ENCODE measurements at regions not wholly inside any gene's neighbourhood (a gene's known extent, or its start where the extent isn't known, plus 50 kb on each side); places are given as distances from the start of the nearest gene placed in this dataset.

DNA sequence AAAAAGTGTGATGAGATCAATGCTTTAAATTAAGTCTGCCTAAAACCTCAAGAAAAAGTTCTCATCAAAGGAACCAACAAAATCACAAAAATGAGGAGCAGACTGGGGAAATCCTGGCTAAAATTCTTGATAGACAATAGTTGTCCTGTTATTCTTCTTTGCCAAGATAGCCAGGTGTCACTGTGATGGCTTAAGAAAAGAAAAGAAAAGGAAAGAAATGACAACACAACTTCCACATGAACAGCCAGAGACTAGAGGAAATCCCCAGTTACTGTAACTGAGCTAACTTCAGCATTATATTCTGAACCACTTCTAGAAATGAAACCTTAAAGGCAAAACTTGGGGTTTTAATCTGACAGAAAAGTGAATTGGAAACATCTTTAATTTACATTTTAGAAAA, 129.6 kb downstream of the CD24 start:
- Histone ChIP-seq H3K4me3 (ENCODE audit: low read length) (no peak overlapping the region), H3K27me3 (ENCODE audit: insufficient read depth, low read length) (no peaks in the 10 kb centered on the region), H3K4me1 (ENCODE audit: insufficient read depth, low read length) (no peaks in the 10 kb centered on the region; the same call in 1 of the 2 replicates), H3K27ac (ENCODE audit: low read length) (no peak overlapping the region), H3K36me3 (ENCODE audit: insufficient read depth, low read depth, low read length) (no peaks in the 10 kb centered on the region), H3K9ac (ENCODE audit: low read depth, low read length) (no peak overlapping the region), H3K9me3 (ENCODE audit: insufficient read depth, low read depth, low read length) (no peaks in the 10 kb centered on the region)

DNA sequence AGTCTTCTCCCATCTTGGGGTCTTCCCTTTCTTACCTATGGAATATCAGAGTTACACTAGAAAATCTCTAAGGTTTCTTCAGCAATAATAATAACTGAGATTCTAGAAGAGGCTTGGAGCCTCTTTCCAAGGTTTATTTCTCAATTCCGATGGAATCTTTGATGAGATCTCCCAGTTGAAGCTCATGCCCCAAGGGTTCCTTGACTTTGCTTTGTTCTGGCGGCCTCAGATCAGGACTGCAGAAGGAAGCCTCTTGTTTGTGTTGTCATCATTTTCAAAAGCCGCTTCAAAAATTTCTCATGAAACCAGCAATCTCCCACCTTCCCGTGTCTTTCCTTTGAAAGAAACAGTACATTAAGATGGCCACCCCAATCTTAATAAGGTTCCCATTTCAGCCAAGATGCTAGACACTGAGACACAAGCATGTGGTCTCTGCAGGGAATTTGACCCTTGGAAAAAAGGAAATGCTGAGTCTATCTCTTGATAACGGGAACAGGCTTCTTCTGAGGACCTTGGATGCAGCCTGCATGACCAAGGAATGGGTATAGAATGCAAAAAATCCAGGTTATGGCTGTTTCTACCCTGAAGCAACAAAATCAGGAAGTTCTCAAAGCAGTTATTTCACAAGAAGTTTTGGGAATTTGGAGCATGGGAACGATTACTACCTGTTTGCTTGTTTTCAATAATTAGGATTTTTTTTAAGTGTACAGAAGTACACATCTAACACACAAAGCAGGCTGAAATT, 141.6 kb downstream of the CD24 start:
- Histone ChIP-seq H3K9ac (ENCODE audit: low read depth, low read length) (no peak overlapping the region), H3K27me3 (ENCODE audit: insufficient read depth, low read length) (no peaks in the 10 kb centered on the region), H3K9me3 (ENCODE audit: insufficient read depth, low read depth, low read length) (no peaks in the 10 kb centered on the region; the same call in 1 of the 2 replicates), H3K36me3 (ENCODE audit: insufficient read depth, low read depth, low read length) (no peaks in the 10 kb centered on the region), H3K4me1 (ENCODE audit: insufficient read depth, low read length) (no peaks in the 10 kb centered on the region), H3K27ac (ENCODE audit: low read length) (no peak overlapping the region), H3K4me3 (ENCODE audit: low read length) (no peak overlapping the region)

DNA sequence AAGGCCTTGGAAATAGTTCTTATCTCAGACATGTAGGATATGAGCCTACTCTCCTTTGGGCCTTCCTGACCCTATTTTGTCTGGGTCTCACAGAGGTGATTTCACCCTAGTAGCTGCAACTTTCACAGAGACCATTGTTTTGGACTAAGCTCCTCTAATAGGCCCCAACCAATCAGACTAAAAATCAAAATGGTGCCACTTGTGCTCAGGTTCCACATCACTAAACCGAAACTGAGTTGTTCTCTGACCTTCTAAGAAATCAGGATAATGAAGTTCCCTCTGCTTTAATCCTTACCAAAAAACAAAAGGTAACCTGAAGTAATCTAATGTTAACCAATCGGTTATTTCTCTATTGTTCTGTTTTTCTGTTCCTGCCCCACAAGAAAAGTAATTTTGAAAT, 143.6 kb downstream of the CD24 start:
- H3K36me3 ChIP-seq (ENCODE audit: insufficient read depth, low read depth, low read length), result no peaks in the 10 kb centered on the region
- H3K9me3 ChIP-seq (ENCODE audit: insufficient read depth, low read depth, low read length), result no peaks in the 10 kb centered on the region; the same call in 1 of the 2 replicates
- no peak overlapping the region; the same call in 1 of the 2 replicates for H3K4me3 ChIP-seq (ENCODE audit: low read length)
- H3K4me1 ChIP-seq (ENCODE audit: insufficient read depth, low read length), result no peaks in the 10 kb centered on the region
- no peaks in the 10 kb centered on the region for H3K27me3 ChIP-seq (ENCODE audit: insufficient read depth, low read length)
- H3K27ac ChIP-seq (ENCODE audit: low read length), result no peak overlapping the region
- H3K9ac ChIP-seq (ENCODE audit: low read depth, low read length), result no peak overlapping the region

DNA sequence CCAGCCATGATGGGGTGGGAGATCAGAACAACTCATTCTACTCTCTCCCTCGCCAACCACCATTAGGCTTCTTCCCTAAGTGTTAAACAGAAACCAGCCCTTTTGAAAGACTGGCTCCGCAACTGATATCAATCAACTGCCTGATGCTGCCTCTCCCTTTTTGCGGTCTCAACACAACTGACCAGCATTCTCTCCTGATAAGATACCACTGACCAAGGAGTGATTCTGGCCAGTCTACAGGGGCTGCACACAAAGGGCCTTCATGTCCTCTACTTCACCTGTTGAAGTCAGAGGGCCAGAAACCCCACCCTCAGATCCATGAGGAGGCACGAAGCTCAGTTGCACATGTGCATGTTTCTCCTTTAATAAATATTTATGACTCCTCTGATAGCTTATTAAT, 145.1 kb downstream of the CD24 start:
- H3K4me3 ChIP-seq (ENCODE audit: low read length), result no peak overlapping the region
- H3K9me3 ChIP-seq (ENCODE audit: insufficient read depth, low read depth, low read length), result no peaks in the 10 kb centered on the region; the same call in 1 of the 2 replicates
- no peaks in the 10 kb centered on the region for H3K4me1 ChIP-seq (ENCODE audit: insufficient read depth, low read length)
- no peaks in the 10 kb centered on the region for H3K36me3 ChIP-seq (ENCODE audit: insufficient read depth, low read depth, low read length)
- no peaks in the 10 kb centered on the region for H3K27me3 ChIP-seq (ENCODE audit: insufficient read depth, low read length)
- no peak overlapping the region for H3K27ac ChIP-seq (ENCODE audit: low read length)
- H3K9ac ChIP-seq (ENCODE audit: low read depth, low read length), result no peak overlapping the region

DNA sequence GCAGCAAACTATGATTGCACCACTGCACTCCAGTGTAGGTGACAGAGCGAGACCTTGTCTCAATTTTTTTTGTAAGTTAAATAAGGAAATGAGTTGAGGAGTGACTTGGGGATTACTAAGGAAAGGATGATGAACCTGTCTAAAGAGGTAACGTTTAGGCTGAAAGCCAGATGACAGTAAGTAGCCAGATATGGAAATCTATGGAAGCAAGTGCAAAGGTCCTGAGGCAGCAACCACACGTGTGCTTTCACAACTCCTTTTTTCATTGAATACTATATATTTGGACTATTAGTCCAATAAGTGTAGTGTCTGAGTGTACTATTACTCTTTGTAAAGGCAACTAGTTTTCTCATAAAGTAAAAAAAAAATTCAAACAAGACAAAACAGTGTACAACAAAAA, 147.4 kb downstream of the CD24 start:
- Histone ChIP-seq H3K9ac (ENCODE audit: low read depth, low read length) (no peak overlapping the region), H3K4me3 (ENCODE audit: low read length) (no peak overlapping the region), H3K27ac (ENCODE audit: low read length) (no peak overlapping the region), H3K36me3 (ENCODE audit: insufficient read depth, low read depth, low read length) (no peaks in the 10 kb centered on the region), H3K4me1 (ENCODE audit: insufficient read depth, low read length) (peaks cover 8% of the 10 kb centered on the region; the same call in 1 of the 2 replicates), H3K9me3 (ENCODE audit: insufficient read depth, low read depth, low read length) (no peaks in the 10 kb centered on the region; the same call in 1 of the 2 replicates), H3K27me3 (ENCODE audit: insufficient read depth, low read length) (no peaks in the 10 kb centered on the region)

DNA sequence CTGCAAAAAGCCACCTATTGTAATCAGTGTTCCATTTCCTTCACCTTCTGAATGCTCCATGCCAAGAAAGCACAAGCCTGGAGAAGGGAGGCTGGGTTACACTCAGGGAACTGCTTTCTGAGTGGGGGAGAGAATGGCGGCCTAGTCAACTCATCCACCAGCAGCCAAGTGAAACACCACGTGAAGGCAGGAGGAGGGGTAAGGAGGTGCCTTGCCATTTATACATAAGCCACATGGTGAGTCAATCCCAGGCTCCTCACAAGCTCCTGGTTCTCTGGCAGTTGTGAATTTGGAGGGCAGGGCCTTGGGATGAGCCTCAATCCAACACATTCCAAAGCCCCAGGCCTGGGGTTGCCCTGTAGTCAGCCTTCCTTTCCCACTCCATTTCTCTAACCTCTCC, 149.4 kb downstream of the CD24 start:
- no peak overlapping the region for H3K27ac ChIP-seq (ENCODE audit: low read length)
- H3K27me3 ChIP-seq (ENCODE audit: insufficient read depth, low read length), result no peaks in the 10 kb centered on the region
- peaks cover 13% of the 10 kb centered on the region for H3K4me1 ChIP-seq (ENCODE audit: insufficient read depth, low read length)
- no peaks in the 10 kb centered on the region for H3K36me3 ChIP-seq (ENCODE audit: insufficient read depth, low read depth, low read length)
- H3K9ac ChIP-seq (ENCODE audit: low read depth, low read length), result no peak overlapping the region
- H3K4me3 ChIP-seq (ENCODE audit: low read length), result no peak overlapping the region
- H3K9me3 ChIP-seq (ENCODE audit: insufficient read depth, low read depth, low read length), result no peaks in the 10 kb centered on the region; the same call in 1 of the 2 replicates

DNA sequence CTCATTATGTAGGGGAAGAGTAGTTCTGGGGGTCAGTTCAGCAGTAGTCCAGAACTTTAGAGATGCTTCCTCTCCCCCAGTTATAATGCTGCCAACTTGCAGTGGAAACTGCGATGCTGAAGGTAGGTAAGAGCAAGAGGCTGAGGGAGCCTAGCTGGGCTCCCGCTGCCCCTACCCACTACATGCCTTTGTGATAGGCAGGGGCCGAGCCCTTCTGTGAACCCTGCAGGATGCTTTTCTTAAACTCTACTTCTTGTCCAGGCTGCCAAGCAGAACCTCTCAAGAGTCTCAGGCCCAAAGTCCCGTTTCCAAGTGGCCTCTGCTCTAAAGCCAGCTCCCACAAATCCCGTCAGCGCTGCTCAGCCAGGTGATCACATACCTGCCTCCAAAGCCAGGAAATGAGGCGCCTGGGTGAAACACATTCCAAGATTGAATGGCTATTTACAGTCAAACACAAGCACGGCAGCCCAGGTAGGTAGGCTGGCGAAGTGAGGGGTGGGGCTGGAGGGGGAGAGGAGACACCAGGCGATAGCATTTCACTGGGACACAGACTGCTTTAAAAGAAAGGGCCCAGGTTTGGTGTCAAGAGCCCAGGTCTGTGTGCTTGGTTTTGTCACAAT, 150.7 kb downstream of the CD24 start:
- peak overlapping the region; percentile 82 for H3K27ac ChIP-seq (ENCODE audit: low read length)

DNA sequence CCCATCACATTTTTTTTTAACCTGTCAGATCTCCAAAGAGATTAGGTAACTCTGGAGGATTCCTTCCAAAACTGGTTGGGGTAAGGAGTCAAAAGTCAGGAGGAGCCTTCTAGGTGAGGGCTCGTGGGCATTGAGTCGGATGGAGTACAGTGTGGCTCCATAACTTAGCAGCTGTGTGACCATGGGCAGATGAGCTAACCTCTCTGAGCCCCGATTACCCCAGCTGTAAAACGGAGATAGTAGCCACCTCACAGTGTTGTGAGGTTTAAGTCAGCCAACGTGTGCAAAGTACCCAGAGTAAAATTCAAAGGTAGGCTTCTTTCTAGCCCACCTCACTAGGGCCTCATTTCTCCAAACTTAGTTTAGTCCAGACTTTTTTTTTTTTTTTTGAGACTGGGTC, 151.5 kb downstream of the CD24 start:
- peaks cover 13% of the 10 kb centered on the region for H3K4me1 ChIP-seq (ENCODE audit: insufficient read depth, low read length)
- H3K27ac ChIP-seq (ENCODE audit: low read length), result no peak overlapping the region
- H3K36me3 ChIP-seq (ENCODE audit: insufficient read depth, low read depth, low read length), result no peaks in the 10 kb centered on the region
- no peaks in the 10 kb centered on the region for H3K9me3 ChIP-seq (ENCODE audit: insufficient read depth, low read depth, low read length)
- H3K4me3 ChIP-seq (ENCODE audit: low read length), result no peak overlapping the region
- H3K9ac ChIP-seq (ENCODE audit: low read depth, low read length), result no peak overlapping the region
- no peaks in the 10 kb centered on the region for H3K27me3 ChIP-seq (ENCODE audit: insufficient read depth, low read length)

More for the DNA sequence above, 150.7 kb downstream of the CD24 start:
- Histone ChIP-seq H3K4me3 (ENCODE audit: low read length) (no peak overlapping the region), H3K36me3 (ENCODE audit: insufficient read depth, low read depth, low read length) (no peaks in the 10 kb centered on the region), H3K9ac (ENCODE audit: low read depth, low read length) (peak overlapping the region; percentile 35; the same call in 1 of the 2 replicates), H3K9me3 (ENCODE audit: insufficient read depth, low read depth, low read length) (no peaks in the 10 kb centered on the region), H3K4me1 (ENCODE audit: insufficient read depth, low read length) (peaks cover 13% of the 10 kb centered on the region), H3K27me3 (ENCODE audit: insufficient read depth, low read length) (no peaks in the 10 kb centered on the region)

DNA sequence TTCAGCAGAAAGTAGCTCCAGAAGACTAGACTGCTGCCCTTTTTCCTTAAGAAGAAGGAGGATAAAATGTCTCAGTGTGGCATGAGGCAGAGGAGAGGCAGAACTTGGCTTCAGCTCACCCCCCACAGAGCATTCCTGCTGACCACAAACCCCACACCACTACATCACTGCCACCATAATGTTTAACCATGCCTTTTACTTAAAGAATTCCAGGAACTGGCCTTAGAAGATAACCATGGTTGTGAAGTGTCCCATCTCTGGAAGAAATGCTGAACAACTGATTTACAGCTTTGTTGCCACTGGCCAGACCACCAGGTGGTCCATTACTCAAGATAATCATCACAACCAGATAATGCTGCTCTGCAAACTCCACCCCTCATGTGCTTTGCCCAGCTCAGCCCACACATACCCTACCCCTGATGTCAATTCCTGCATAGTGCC, 154.1 kb downstream of the CD24 start:
- Histone ChIP-seq H3K27me3 (ENCODE audit: insufficient read depth, low read length) (no peaks in the 10 kb centered on the region), H3K4me3 (ENCODE audit: low read length) (no peak overlapping the region), H3K36me3 (ENCODE audit: insufficient read depth, low read depth, low read length) (no peaks in the 10 kb centered on the region), H3K4me1 (ENCODE audit: insufficient read depth, low read length) (peaks cover 13% of the 10 kb centered on the region), H3K27ac (ENCODE audit: low read length) (no peak overlapping the region), H3K9ac (ENCODE audit: low read depth, low read length) (no peak overlapping the region), H3K9me3 (ENCODE audit: insufficient read depth, low read depth, low read length) (no peaks in the 10 kb centered on the region)

DNA sequence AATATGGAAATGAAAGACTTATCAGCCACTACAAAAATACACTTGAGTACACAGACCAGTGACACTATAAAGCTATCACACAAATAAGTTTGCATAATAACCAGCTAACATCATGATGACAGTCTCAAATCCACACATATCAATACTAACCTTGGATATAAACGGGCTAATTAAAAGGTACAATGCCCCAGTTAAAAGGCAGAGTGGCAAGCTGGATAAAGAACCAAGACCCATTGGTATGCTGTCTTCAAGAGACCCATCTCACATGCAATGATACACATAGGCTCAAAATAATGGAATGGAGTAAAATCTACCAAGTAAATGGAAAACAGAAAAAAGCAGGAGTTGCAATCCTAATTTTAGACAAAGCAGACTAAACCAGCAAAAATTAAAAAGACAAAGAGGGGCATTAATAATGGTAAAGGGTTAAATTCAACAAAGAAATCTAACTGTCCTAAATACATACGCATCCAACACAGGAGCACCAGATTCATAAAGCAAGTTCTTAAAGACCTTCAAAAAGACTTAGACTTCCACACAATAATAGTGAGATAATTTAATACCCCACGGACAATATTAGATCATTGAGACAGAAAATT, 163.3 kb downstream of the CD24 start:
- peaks cover 51% of the 10 kb centered on the region for H3K9me3 ChIP-seq (ENCODE audit: insufficient read depth, low read depth, low read length)
- no peaks in the 10 kb centered on the region for H3K36me3 ChIP-seq (ENCODE audit: insufficient read depth, low read depth, low read length)

DNA sequence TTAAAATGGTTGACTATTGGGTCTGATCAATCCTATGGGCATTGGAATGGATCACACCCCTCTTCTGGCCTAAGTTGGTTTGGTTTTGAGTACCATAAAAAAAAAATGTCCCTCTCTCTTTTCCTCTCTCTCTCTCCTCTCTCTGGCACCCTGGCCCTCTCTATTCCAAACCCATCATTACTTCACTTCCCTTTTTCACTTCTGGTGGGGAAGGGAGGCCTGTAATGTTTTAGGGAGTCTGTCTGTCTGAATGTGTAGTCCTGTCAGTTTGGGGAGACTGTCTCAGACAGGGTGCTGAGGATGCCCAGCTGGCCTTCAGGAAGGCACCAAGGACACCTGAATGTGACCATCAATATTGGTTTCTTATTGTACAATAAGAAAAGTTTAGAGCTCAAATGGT, 165.8 kb downstream of the CD24 start:
- Histone ChIP-seq H3K4me1 (ENCODE audit: insufficient read depth, low read length) (peaks cover 14% of the 10 kb centered on the region; the same call in 1 of the 2 replicates), H3K36me3 (ENCODE audit: insufficient read depth, low read depth, low read length) (no peaks in the 10 kb centered on the region), H3K27ac (ENCODE audit: low read length) (no peak overlapping the region), H3K9ac (ENCODE audit: low read depth, low read length) (no peak overlapping the region), H3K4me3 (ENCODE audit: low read length) (no peak overlapping the region), H3K27me3 (ENCODE audit: insufficient read depth, low read length) (no peaks in the 10 kb centered on the region), H3K9me3 (ENCODE audit: insufficient read depth, low read depth, low read length) (peaks cover 51% of the 10 kb centered on the region)

More for the DNA sequence above, 163.3 kb downstream of the CD24 start:
- Histone ChIP-seq H3K4me3 (ENCODE audit: low read length) (no peak overlapping the region), H3K27ac (ENCODE audit: low read length) (no peak overlapping the region), H3K4me1 (ENCODE audit: insufficient read depth, low read length) (no peaks in the 10 kb centered on the region), H3K27me3 (ENCODE audit: insufficient read depth, low read length) (no peaks in the 10 kb centered on the region), H3K9ac (ENCODE audit: low read depth, low read length) (no peak overlapping the region)
